ENCODE measurements at regions not wholly inside any gene's neighbourhood (a gene's known extent, or its start where the extent isn't known, plus 50 kb on each side); places are given as distances from the start of the nearest gene placed in this dataset.

DNA sequence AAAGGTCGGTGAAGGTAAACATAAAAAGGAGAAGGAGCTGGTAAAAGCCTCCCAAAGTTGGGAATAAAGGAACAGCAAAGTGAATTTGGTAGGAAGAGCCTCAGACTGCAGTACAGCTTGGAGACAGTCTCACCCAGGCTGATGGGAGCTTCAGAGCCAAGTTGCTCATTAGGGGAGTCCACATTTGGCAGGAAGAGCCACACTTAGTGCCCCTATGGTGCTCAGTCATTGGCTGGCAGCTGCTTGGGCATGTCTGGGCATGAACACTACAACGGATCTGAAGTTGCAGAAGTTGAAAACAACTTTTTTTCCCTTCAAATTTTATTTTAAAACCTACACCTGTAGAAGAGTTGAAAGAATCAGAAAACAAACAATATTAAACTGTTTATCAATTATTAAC lies 2497.3 kb downstream of the ARAP2 start:
- TF ChIP-seq, protein P1, sequence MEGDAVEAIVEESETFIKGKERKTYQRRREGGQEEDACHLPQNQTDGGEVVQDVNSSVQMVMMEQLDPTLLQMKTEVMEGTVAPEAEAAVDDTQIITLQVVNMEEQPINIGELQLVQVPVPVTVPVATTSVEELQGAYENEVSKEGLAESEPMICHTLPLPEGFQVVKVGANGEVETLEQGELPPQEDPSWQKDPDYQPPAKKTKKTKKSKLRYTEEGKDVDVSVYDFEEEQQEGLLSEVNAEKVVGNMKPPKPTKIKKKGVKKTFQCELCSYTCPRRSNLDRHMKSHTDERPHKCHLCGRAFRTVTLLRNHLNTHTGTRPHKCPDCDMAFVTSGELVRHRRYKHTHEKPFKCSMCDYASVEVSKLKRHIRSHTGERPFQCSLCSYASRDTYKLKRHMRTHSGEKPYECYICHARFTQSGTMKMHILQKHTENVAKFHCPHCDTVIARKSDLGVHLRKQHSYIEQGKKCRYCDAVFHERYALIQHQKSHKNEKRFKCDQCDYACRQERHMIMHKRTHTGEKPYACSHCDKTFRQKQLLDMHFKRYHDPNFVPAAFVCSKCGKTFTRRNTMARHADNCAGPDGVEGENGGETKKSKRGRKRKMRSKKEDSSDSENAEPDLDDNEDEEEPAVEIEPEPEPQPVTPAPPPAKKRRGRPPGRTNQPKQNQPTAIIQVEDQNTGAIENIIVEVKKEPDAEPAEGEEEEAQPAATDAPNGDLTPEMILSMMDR (IDR thresholded peaks at IDR 0.05; ENCODE audit: low read depth, low read length, missing control alignments) = no peak
- no peak overlapping the region for H3K4me3 ChIP-seq (replicated peaks; ENCODE audit: low read depth, low read length)
- DNase-seq (ENCODE audit: extremely low read depth, low read depth) = peak; percentile 11

DNA sequence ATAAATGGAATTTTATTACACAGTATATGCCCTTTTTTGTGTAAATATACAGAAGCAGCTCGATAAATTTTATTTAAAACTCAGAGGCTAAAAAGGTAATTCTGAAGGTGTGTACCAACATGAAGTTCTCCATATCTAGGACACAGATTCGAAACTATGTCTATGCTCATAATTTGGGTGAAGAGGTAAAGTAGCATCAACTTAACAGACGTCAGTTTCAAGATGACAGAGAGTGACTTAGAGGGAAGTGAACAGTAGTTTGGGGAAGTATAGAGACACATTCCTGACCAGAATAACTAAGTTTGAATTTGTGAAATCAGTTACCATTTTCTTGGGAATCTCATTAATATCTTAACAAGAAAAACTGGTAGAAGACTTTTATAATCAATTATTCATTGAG lies 2493.3 kb downstream of the ARAP2 start:
- TF ChIP-seq, protein P1 (IDR thresholded peaks at IDR 0.05; ENCODE audit: low read depth, low read length, missing control alignments) = no peak

DNA sequence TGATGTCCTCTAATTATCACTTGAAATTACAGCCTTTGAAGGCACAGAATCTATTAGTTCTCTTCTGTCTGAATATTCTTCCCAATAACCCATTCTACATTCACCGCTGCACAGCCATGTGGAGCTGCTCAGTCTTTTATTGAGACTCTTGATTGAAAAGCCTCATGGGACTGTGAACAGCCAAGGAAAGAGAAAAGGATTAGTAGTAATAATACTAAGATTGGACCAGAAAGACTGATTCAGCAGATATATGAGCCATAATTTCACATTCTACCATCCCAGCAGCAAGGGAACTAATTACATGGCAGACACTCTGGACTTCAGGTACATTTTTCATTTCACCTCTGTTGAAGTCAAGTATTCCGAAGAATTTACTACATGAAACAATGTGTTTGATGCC lies 2471.7 kb downstream of the ARAP2 start:
- TF ChIP-seq, protein P1 (IDR thresholded peaks at IDR 0.05; ENCODE audit: low read depth, low read length, missing control alignments) = no peak
- DNase-seq (ENCODE audit: extremely low read depth, low read depth) = no peak
- no peak overlapping the region for H3K4me3 ChIP-seq (replicated peaks; ENCODE audit: low read depth, low read length)

More for the DNA sequence above, 2493.3 kb downstream of the ARAP2 start:
- no peak overlapping the region for H3K4me3 ChIP-seq (replicated peaks; ENCODE audit: low read depth, low read length)
- no peak for DNase-seq (ENCODE audit: extremely low read depth, low read depth)

DNA sequence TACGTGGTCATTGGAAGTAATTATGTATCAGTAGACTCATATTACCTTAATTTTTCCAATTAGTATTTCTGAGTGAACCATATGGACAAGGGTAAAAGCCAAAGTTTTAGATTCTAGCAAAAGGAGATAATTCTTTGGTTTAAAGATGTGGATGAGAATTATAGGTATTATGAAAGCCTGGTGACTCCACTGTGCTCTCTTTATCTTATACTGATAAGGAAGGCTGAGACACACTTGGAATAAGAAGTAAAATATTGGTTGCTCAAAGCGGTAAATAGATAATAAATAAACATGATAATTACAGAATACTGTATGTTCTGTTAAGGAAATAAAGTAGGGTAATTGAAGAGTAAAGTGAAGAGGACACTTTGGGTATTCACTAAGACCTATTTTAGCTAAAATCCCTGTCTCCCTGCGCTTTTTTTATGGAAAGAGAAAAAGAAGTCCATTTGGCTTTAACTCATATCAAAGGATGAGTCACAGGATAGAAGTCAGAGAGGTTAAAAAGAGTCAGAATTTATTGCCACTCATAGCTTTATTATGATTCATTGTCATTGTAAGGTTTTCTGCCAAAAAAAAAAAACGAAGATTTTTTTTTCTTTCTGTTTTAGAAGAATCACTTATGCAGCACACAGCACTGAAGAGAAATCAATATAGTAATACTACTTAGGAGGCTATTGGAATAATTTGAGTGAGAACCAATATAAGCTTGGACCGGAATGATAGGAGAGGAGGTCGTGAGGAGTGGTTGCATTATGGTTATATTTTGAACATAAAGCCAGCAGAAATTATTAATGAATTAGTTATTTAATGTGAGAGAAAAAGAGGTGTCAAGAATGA lies 2463.1 kb downstream of the ARAP2 start:
- TF ChIP-seq, protein P1 (IDR thresholded peaks at IDR 0.05; ENCODE audit: low read depth, low read length, missing control alignments) = no peak
- peak; percentile 19 for DNase-seq (ENCODE audit: extremely low read depth, low read depth)

DNA sequence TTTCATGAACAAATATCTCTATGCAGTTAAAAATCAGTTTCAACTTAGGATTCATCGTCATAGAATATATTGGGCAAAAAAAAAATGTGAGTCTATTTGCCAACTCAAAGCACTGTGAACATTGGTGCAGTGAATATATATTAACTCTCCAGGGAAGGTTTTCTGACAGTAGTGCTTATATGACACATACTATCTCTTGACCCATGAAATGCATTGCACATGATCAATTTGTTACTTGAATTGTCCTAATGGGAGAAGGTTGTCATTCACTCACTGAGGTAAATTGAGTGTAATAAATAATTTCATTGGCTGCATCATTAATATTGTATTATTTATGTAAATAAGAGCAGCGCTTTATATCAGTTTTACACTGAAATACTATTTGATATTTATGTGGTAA lies 2458.5 kb downstream of the ARAP2 start:
- DNase-seq (ENCODE audit: extremely low read depth, low read depth) = no peak
- no peak overlapping the region for H3K4me3 ChIP-seq (replicated peaks; ENCODE audit: low read depth, low read length)
- TF ChIP-seq, protein P1 (IDR thresholded peaks at IDR 0.05; ENCODE audit: low read depth, low read length, missing control alignments) = no peak

More for the DNA sequence above, 2463.1 kb downstream of the ARAP2 start:
- no peak overlapping the region for H3K4me3 ChIP-seq (replicated peaks; ENCODE audit: low read depth, low read length)

DNA sequence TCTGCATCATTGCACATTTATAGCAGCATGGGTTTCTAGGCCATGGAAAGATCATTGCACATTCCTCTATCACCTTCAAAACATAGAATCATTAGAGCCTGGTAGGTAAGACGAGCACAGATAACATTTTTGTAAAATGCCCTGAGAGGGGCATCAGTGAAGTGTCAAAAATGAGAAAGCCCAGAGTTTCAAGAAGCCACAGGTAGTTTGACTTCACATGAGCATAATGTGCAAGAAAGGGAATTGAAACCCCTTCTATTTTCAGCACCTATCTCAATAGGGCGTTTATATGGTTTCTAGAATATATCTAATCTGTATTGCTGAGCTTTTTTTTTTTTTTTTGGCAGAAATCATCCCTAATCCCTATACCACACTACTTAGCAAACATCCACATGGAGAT lies 2441.7 kb downstream of the ARAP2 start:
- no peak overlapping the region for H3K4me3 ChIP-seq (replicated peaks; ENCODE audit: low read depth, low read length)
- TF ChIP-seq, protein P1 (IDR thresholded peaks at IDR 0.05; ENCODE audit: low read depth, low read length, missing control alignments) = no peak
- DNase-seq (ENCODE audit: extremely low read depth, low read depth) = no peak

Data from HFF-Myc (cell line).